ENCODE measurements at regions not wholly inside any gene's neighbourhood (a gene's known extent, or its start where the extent isn't known, plus 50 kb on each side); places are given as distances from the start of the nearest gene placed in this dataset.
A peak's percentile ranks its signal among the peaks of the same experiment; 100 is the strongest.

GRCh38 chr13:97109256-97109655 lies 112.9 kb upstream of the MBNL2 start:
- ATAC-seq = no peak
- Histone ChIP-seq H4K20me1 (ENCODE audit: insufficient read depth) (no peaks in the 10 kb centered on the region), H2AFZ (ENCODE audit: low read depth, low read length, poor library complexity, severe bottlenecking) (peak overlapping the region; percentile 92), H3K9me2 (ENCODE audit: insufficient read depth) (no peaks in the 10 kb centered on the region), H3K9ac (ENCODE audit: low read length) (0 out of 2 replicates have a peak overlapping the region, but pooled peaks have one; percentile 13), H3K9me3 (ENCODE audit: control insufficient read depth in 1 of 2, insufficient read depth in 1 of 2, low read depth in 1 of 2, low read length in 2 of 2) (no peaks in the 10 kb centered on the region), H3K4me2 (ENCODE audit: low read length) (peak overlapping the region; percentile 70), H3K79me2 (ENCODE audit: insufficient read depth, low read length) (no peaks in the 10 kb centered on the region), H3K27ac (ENCODE audit: low read depth, low read length) (no peak overlapping the region), H3K27me3 (ENCODE audit: insufficient read depth, low read length) (no peaks in the 10 kb centered on the region), H3K4me1 (ENCODE audit: control insufficient read depth in 1 of 2, insufficient read depth in 2 of 2, low read length in 2 of 2) (peaks cover 12 to 25% of the 10 kb centered on the region in 2 experiments), H3K4me3 (replicated peaks in 1 of 2; ENCODE audit: low read depth in 1 of 2, low read length in 2 of 2) (peak overlapping the region in 1 of 2 experiments; percentile 32; a peak in 1 of 4 replicates), H3K36me3 (ENCODE audit: control insufficient read depth in 1 of 2, insufficient read depth in 2 of 2, low read length in 2 of 2) (no peaks in the 10 kb centered on the region)
- intact Hi-C loops (cut with micrococcal nuclease) = loop anchor here (2.0 kb wide), 1 partner anchor 78 kb away; no protein-coding TSS in a partner anchor
- TF ChIP-seq ZFX (IDR thresholded peaks at IDR 0.05) (no peak), SP1 (IDR thresholded peaks at IDR 0.05; ENCODE audit: low read depth) (no peak), SIN3A (IDR thresholded peaks at IDR 0.05; ENCODE audit: low read depth) (no peak), POLR2AphosphoS5 (IDR thresholded peaks at IDR 0.05; ENCODE audit: low read depth, low read length) (no peak)
- ChIA-PET POLR2A (interaction anchor here (1.0 to 1.6 kb wide), 2 partner anchors 32 to 148 kb away, joined by 3 to 7 read pairs; no protein-coding TSS in a partner anchor), CTCF (interaction anchor here (1.0 to 1.9 kb wide), 10 partner anchors 8 to 324 kb away, joined by 3 to 33 read pairs (median 8); no protein-coding TSS in a partner anchor), RAD21 (ENCODE audit: low non-redundant PET in 1 of 2, low total read pairs in 2 of 2, uncharacterized antibody in 2 of 2, unreplicated experiment in 2 of 2) (interaction anchor here (0.7 to 1.2 kb wide), 3 partner anchors 34 to 235 kb away, joined by 3 to 10 read pairs (median 4); no protein-coding TSS in a partner anchor)
- BruUV-seq (replicated peaks) = no TSS peak
- DNase-seq (ENCODE audit: low read depth, low spot score) = no peak

- CTCF ChIA-PET = interaction anchor here (0.6 to 2.1 kb wide), 32 partner anchors 9 to 700 kb away, joined by 3 to 33 read pairs (median 4); partner anchors contain the start of gene MBNL2
- peak overlapping the region in 1 of 2 experiments; percentile 32; a peak in 3 of 4 replicates for H3K4me3 ChIP-seq (replicated peaks in 1 of 2; ENCODE audit: low read depth in 1 of 2, low read length in 2 of 2)
- ATAC-seq = peak; percentile 98
- peak; percentile 12; the same call in 1 of the 2 replicates for TF ChIP-seq SP1 (IDR thresholded peaks at IDR 0.05; ENCODE audit: low read depth)
- no peak for TF ChIP-seq POLR2A (IDR thresholded peaks at IDR 0.05; ENCODE audit: borderline replicate concordance, extremely low read depth, insufficient read depth, insufficient read length)
- TF ChIP-seq EZH2 (IDR thresholded peaks at IDR 0.05) = no peak
- no peak for TF ChIP-seq POLR2AphosphoS5 (IDR thresholded peaks at IDR 0.05; ENCODE audit: low read depth, low read length)
- TF ChIP-seq SRF (IDR thresholded peaks at IDR 0.05; ENCODE audit: low read depth) = no peak
- no peak for TF ChIP-seq ZBTB33 (IDR thresholded peaks at IDR 0.05; ENCODE audit: extremely low read depth, insufficient replicate concordance, low read length)
- TF ChIP-seq MAX (IDR thresholded peaks at IDR 0.05) = peak; percentile 78; the same call in 1 of the 2 replicates
- TF ChIP-seq REST (IDR thresholded peaks at IDR 0.05; ENCODE audit: low read depth) = no peak
- TF ChIP-seq CBX3 (IDR thresholded peaks at IDR 0.05; ENCODE audit: low read depth) = no peak; the same call in 1 of the 2 replicates
- no peak for TF ChIP-seq EZH2phosphoT487 (IDR thresholded peaks at IDR 0.05; ENCODE audit: borderline replicate concordance)
- no peak for TF ChIP-seq EGR1 (IDR thresholded peaks at IDR 0.05; ENCODE audit: low read depth)
Measured at GRCh38 chr13:97109841-97110492, 112.2 kb upstream of the MBNL2 start.

More at GRCh38 chr13:97109841-97110492, 112.2 kb upstream of the MBNL2 start:
- no peaks in the 10 kb centered on the region for H4K20me1 ChIP-seq (ENCODE audit: insufficient read depth)
- peak; percentile 64 for DNase-seq (ENCODE audit: low read depth, low spot score)
- BruUV-seq (replicated peaks) = no TSS peak
- H3K9ac ChIP-seq (ENCODE audit: low read length) = 0 out of 2 replicates have a peak overlapping the region, but pooled peaks have one; percentile 13
- H3K27ac ChIP-seq (ENCODE audit: low read depth, low read length) = no peak overlapping the region
- H3K9me3 ChIP-seq (ENCODE audit: control insufficient read depth in 1 of 2, insufficient read depth in 1 of 2, low read depth in 1 of 2, low read length in 2 of 2) = no peaks in the 10 kb centered on the region
- ChIA-PET RAD21 (ENCODE audit: low non-redundant PET in 1 of 2, low total read pairs in 2 of 2, uncharacterized antibody in 2 of 2, unreplicated experiment in 2 of 2) (interaction anchor here (0.7 to 1.4 kb wide), 9 partner anchors 13 to 250 kb away, joined by 3 to 10 read pairs (median 4); no protein-coding TSS in a partner anchor), POLR2A (interaction anchor here (1.0 to 1.6 kb wide), 4 partner anchors 32 to 148 kb away, joined by 3 to 7 read pairs (median 4); partner anchors contain the start of gene MBNL2)
- H3K36me3 ChIP-seq (ENCODE audit: control insufficient read depth in 1 of 2, insufficient read depth in 2 of 2, low read length in 2 of 2) = no peaks in the 10 kb centered on the region
- H3K79me2 ChIP-seq (ENCODE audit: insufficient read depth, low read length) = no peaks in the 10 kb centered on the region
- peak overlapping the region; percentile 92 for H2AFZ ChIP-seq (ENCODE audit: low read depth, low read length, poor library complexity, severe bottlenecking)
- H3K4me1 ChIP-seq (ENCODE audit: control insufficient read depth in 1 of 2, insufficient read depth in 2 of 2, low read length in 2 of 2) = peaks cover 14 to 25% of the 10 kb centered on the region in 2 experiments
- peak overlapping the region; percentile 70 for H3K4me2 ChIP-seq (ENCODE audit: low read length)
- intact Hi-C loops (cut with micrococcal nuclease) = loop anchor here (1.0 to 2.0 kb wide), 5 partner anchors 79 to 463 kb away; no protein-coding TSS in a partner anchor
- no peaks in the 10 kb centered on the region for H3K27me3 ChIP-seq (ENCODE audit: insufficient read depth, low read length)
- H3K9me2 ChIP-seq (ENCODE audit: insufficient read depth) = no peaks in the 10 kb centered on the region
